ENCODE measurements at regions not wholly inside any gene's neighbourhood (a gene's known extent, or its start where the extent isn't known, plus 50 kb on each side); places are given as distances from the start of the nearest gene placed in this dataset.
"Not testable (repeated sequence)": the region's sequence is repeated elsewhere in the genome, so short reads cannot be mapped to it uniquely, and the experiment has no call there.

- Histone ChIP-seq H3K27me3 (peaks cover 9% of the 10 kb centered on the region), H3K9me3 (no peaks in the 10 kb centered on the region), H3K27ac (no peak overlapping the region), H3K4me1 (no peaks in the 10 kb centered on the region), H3K4me3 (no peak overlapping the region), H3K36me3 (no peaks in the 10 kb centered on the region)
- no peak for ATAC-seq
- TF ChIP-seq, protein P1, sequence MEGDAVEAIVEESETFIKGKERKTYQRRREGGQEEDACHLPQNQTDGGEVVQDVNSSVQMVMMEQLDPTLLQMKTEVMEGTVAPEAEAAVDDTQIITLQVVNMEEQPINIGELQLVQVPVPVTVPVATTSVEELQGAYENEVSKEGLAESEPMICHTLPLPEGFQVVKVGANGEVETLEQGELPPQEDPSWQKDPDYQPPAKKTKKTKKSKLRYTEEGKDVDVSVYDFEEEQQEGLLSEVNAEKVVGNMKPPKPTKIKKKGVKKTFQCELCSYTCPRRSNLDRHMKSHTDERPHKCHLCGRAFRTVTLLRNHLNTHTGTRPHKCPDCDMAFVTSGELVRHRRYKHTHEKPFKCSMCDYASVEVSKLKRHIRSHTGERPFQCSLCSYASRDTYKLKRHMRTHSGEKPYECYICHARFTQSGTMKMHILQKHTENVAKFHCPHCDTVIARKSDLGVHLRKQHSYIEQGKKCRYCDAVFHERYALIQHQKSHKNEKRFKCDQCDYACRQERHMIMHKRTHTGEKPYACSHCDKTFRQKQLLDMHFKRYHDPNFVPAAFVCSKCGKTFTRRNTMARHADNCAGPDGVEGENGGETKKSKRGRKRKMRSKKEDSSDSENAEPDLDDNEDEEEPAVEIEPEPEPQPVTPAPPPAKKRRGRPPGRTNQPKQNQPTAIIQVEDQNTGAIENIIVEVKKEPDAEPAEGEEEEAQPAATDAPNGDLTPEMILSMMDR (IDR thresholded peaks at IDR 0.05) = no peak
- intact Hi-C loops (cut with DNase I) = no loop called here
- no peak for DNase-seq
Measured at GRCh38 chr22:22988785-22989184, 81.5 kb upstream of the GNAZ start.

DNA sequence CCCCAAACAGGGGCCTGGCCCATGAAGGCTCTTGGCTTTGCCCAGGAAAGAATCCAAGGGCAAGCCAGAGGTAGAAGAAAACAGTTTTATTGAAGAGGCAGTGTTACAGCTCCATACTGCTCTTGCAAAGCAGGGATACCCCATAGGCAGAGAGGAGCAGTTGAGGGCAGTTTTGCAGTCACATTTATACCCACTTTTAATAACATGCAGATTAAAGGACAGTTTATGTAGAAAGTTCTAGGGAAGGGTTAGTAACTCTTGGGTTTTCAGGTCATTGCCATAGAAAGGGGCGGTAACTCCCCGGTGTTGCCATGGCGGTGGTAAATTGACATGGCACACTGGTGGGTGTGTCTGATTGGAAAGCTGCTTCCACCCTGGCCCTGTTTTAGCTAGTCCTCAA, 80.5 kb upstream of the GNAZ start:
- DNase-seq (no peak), ATAC-seq (no peak)
- Histone ChIP-seq H3K4me1 (no peaks in the 10 kb centered on the region), H3K9me3 (no peaks in the 10 kb centered on the region), H3K36me3 (no peaks in the 10 kb centered on the region), H3K27ac (no peak overlapping the region), H3K27me3 (peaks cover 9% of the 10 kb centered on the region), H3K4me3 (no peak overlapping the region)
- intact Hi-C loops (cut with DNase I) = no loop called here
- TF ChIP-seq, protein P1 (IDR thresholded peaks at IDR 0.05) = no peak

DNA sequence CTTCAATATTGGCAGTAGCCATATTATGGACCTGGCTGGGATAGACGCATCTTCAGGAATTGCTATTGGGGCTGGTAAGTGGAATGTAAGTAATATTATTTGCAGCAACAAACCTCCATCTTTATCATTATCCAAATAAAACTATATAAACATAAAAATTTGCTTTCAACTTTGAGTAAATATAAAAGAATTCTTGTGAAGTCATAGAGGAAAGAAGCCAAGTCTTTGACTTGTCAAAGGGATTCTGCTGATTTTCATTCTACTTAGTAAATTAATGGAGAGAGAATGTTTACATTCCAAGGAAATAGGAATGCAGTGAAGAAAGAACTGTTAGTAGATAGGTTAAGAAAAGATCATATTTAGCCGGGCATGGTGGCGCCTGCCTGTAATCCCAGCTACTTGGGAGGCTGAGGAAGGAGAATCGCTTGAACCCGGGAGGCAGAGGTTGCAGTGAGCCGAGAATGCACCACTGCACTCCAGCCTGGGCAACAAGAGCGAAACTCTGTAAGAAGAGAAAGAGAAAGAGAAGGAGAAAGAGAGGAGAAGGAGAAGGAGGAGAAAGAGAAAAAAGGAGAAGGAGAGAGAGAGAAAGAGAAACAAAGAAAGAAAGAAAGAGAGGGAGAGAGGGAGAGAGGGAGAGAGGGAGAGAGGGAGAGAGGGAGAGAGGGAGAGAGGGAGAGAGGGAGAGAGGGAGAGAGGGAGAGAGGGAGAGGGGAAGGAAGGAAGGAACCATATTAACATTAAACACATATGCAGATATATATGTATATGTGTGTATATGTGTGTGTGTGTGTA, 79.4 kb upstream of the GNAZ start:
- DNase-seq; H3K36me3 ChIP-seq; H3K9me3 ChIP-seq; H3K4me1 ChIP-seq; H3K27ac ChIP-seq; intact Hi-C loops (cut with DNase I); H3K27me3 ChIP-seq; ATAC-seq; H3K4me3 ChIP-seq: not testable (repeated sequence)

GRCh38 chr22:22992474-22992873, 77.8 kb upstream of the GNAZ start:
- Histone ChIP-seq H3K4me3 (no peak overlapping the region), H3K4me1 (no peaks in the 10 kb centered on the region), H3K9me3 (peaks cover 4% of the 10 kb centered on the region), H3K36me3 (no peaks in the 10 kb centered on the region), H3K27me3 (peaks cover 3% of the 10 kb centered on the region), H3K27ac (no peak overlapping the region)
- DNase-seq = no peak
- intact Hi-C loops (cut with DNase I) = no loop called here
- TF ChIP-seq, protein P1 (IDR thresholded peaks at IDR 0.05) = no peak
- ATAC-seq = no peak

DNA sequence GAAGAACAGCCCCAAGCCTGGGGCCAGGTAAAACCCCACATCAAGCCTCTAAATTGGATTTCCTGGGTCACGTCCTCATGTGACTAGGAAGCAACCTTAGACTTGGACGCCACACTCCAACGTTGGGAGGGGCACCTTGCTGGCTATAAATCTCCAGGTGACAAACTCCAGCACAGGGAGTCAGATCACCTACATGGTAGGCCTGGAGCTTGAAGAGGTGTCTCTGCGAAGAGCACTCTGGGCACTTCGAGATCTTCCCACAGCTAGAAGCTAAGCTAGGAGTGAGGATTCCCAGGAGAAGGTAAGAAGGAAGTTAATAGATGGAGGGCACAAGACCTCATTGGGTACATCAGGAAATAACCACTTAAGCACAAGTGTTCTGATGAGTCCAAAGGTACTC, 77.1 kb upstream of the GNAZ start:
- H3K9me3 ChIP-seq = peaks cover 11% of the 10 kb centered on the region
- H3K27ac ChIP-seq = no peak overlapping the region
- peaks cover 3% of the 10 kb centered on the region for H3K27me3 ChIP-seq
- no peaks in the 10 kb centered on the region for H3K36me3 ChIP-seq
- TF ChIP-seq, protein P1 (IDR thresholded peaks at IDR 0.05) = no peak
- ATAC-seq = no peak
- H3K4me1 ChIP-seq = no peaks in the 10 kb centered on the region
- H3K4me3 ChIP-seq = no peak overlapping the region
- intact Hi-C loops (cut with DNase I) = no loop called here
- no peak for DNase-seq

DNA sequence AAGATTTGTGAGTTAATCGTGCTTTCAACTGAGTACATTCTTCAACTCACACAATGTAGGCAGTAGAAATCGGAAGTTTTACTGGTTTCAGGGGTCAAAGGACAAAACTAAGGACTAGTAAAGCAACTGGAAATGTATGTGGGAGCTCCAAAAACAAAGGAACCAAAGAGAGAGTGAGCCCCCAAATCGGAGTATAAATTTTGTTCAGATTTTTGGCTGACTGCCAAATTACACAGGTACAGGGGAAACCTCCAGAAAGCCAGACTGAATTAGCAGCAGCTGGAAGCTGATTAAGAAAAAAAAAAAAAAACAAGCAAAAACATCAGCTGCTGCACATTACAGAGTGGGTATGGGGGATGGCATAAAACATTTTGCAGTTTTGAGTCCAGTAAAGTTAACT, 75.2 kb upstream of the GNAZ start:
- no peak overlapping the region for H3K4me3 ChIP-seq
- DNase-seq (no peak), ATAC-seq (no peak)
- no peak overlapping the region for H3K27ac ChIP-seq
- H3K9me3 ChIP-seq = peaks cover 13% of the 10 kb centered on the region
- H3K36me3 ChIP-seq = no peaks in the 10 kb centered on the region
- intact Hi-C loops (cut with DNase I) = no loop called here
- TF ChIP-seq, protein P1 (IDR thresholded peaks at IDR 0.05) = no peak
- no peaks in the 10 kb centered on the region for H3K27me3 ChIP-seq
- no peaks in the 10 kb centered on the region for H3K4me1 ChIP-seq
